Thymus (tissue), 11 donors: ENCODE measurements at regions not wholly inside any gene's neighbourhood (a gene's known extent, or its start where the extent isn't known, plus 50 kb on each side); places are given as distances from the start of the nearest gene placed in this dataset.

Experiments
- DNase-seq, 9 donors: peaks; one replicate each; pipeline ENCODE4 v3.0.0-alpha.2; 2013; ENCODE audit warnings: low spot score in 9 of 9, low read depth in 6 of 9, missing footprints in 1 of 9
- H3K27ac ChIP-seq, 2 donors: one replicate each; pipeline ENCODE4 v1.5.1; 2013; ENCODE audit warnings: control low read depth in 1 of 2, low read depth in 1 of 2, low read length in 1 of 2, mild to moderate bottlenecking in 1 of 2, moderate library complexity in 1 of 2
- H3K27me3 ChIP-seq, 2 donors: one replicate each; pipeline ENCODE4 v1.5.1; 2013; ENCODE audit warnings: low read length in 1 of 2; ENCODE audit not compliant: control insufficient read depth in 2 of 2, insufficient read depth in 1 of 2
- H3K36me3 ChIP-seq, 2 donors: one replicate each; pipeline ENCODE4 v1.5.1; 2013; ENCODE audit warnings: low read length in 1 of 2, mild to moderate bottlenecking in 1 of 2, moderate library complexity in 1 of 2; ENCODE audit not compliant: control insufficient read depth in 2 of 2, insufficient read depth in 2 of 2
- H3K4me1 ChIP-seq, 2 donors: one replicate each; pipeline ENCODE4 v1.5.1; 2013; ENCODE audit warnings: low read length in 2 of 2; ENCODE audit not compliant: control insufficient read depth in 2 of 2, insufficient read depth in 2 of 2
- H3K4me3 ChIP-seq, 2 donors: one replicate each; pipeline ENCODE4 v1.5.1; 2013; ENCODE audit warnings: low read length in 2 of 2, control low read depth in 1 of 2, mild to moderate bottlenecking in 1 of 2
- H3K9me3 ChIP-seq, 2 donors: one replicate each; pipeline ENCODE4 v1.5.1; 2013; ENCODE audit warnings: low read length in 1 of 2, mild to moderate bottlenecking in 1 of 2; ENCODE audit not compliant: control insufficient read depth in 2 of 2, insufficient read depth in 1 of 2
- WGBS: extraction: QIAGEN DNeasy Blood & Tissue Kit; methylation state at CpG from one replicate; pipeline ENCODE4 v1.1.7; 2013; 5-methylcytosine and 5-hydroxymethylcytosine counted together
- donor health status: healthy.

GRCh38 chr18:47485221-47485797 lies 233.8 kb upstream of the SKOR2 start:
- Histone ChIP-seq H3K27me3 (no peaks in the 10 kb centered on the region), H3K4me3 (no peak overlapping the region), H3K27ac (no peak overlapping the region), H3K9me3 (no peaks in the 10 kb centered on the region), H3K36me3 (no peaks in the 10 kb centered on the region), H3K4me1 (no peaks in the 10 kb centered on the region)
- DNase-seq: no peak
- 69% methylated on average over 5 of the region's 5 CpGs for WGBS

- H3K27ac ChIP-seq: no peak overlapping the region
These were observed 232.6 kb upstream of the SKOR2 start for GRCh38 chr18:47484068-47484467.

GRCh38 chr18:47480166-47480565 lies 228.7 kb upstream of the SKOR2 start:
- no peaks in the 10 kb centered on the region for H3K9me3 ChIP-seq
- no peaks in the 10 kb centered on the region for H3K36me3 ChIP-seq
- no peaks in the 10 kb centered on the region for H3K27me3 ChIP-seq
- no peak overlapping the region for H3K4me3 ChIP-seq
- H3K4me1 ChIP-seq: no peaks in the 10 kb centered on the region
- 84% methylated on average over 4 of the region's 4 CpGs for WGBS
- no peak overlapping the region for H3K27ac ChIP-seq
- no peak for DNase-seq

More at GRCh38 chr18:47484068-47484467, 232.6 kb upstream of the SKOR2 start:
- Histone ChIP-seq H3K4me3 (no peak overlapping the region), H3K36me3 (no peaks in the 10 kb centered on the region), H3K27me3 (no peaks in the 10 kb centered on the region), H3K4me1 (no peaks in the 10 kb centered on the region), H3K9me3 (no peaks in the 10 kb centered on the region)
- no peak for DNase-seq
- 66% methylated on average over 2 of the region's 2 CpGs for WGBS

GRCh38 chr18:47471784-47472183 lies 220.3 kb upstream of the SKOR2 start:
- H3K9me3 ChIP-seq: no peaks in the 10 kb centered on the region
- DNase-seq: no peak
- no peaks in the 10 kb centered on the region for H3K36me3 ChIP-seq
- no peaks in the 10 kb centered on the region for H3K4me1 ChIP-seq
- no peak overlapping the region for H3K27ac ChIP-seq
- H3K4me3 ChIP-seq: no peak overlapping the region
- WGBS: 90% methylated on average over 2 of the region's 2 CpGs
- no peaks in the 10 kb centered on the region for H3K27me3 ChIP-seq

- WGBS: 85% methylated on average over 2 of the region's 2 CpGs
- Histone ChIP-seq H3K4me1 (no peaks in the 10 kb centered on the region), H3K36me3 (no peaks in the 10 kb centered on the region), H3K9me3 (no peaks in the 10 kb centered on the region), H3K27me3 (no peaks in the 10 kb centered on the region), H3K27ac (no peak overlapping the region), H3K4me3 (no peak overlapping the region)
- no peak for DNase-seq
These were observed 219.5 kb upstream of the SKOR2 start for GRCh38 chr18:47470941-47471340.

GRCh38 chr18:47469576-47469975 lies 218.1 kb upstream of the SKOR2 start:
- Histone ChIP-seq H3K4me1 (no peaks in the 10 kb centered on the region), H3K4me3 (no peak overlapping the region), H3K27ac (no peak overlapping the region), H3K27me3 (no peaks in the 10 kb centered on the region), H3K9me3 (no peaks in the 10 kb centered on the region), H3K36me3 (no peaks in the 10 kb centered on the region)
- WGBS: 76% methylated on average over 2 of the region's 2 CpGs
- no peak for DNase-seq

- no peak overlapping the region for H3K27ac ChIP-seq
- H3K27me3 ChIP-seq: no peaks in the 10 kb centered on the region
- DNase-seq: no peak
- no peak overlapping the region for H3K4me3 ChIP-seq
- no peaks in the 10 kb centered on the region for H3K36me3 ChIP-seq
- no peaks in the 10 kb centered on the region for H3K4me1 ChIP-seq
- H3K9me3 ChIP-seq: no peaks in the 10 kb centered on the region
- 91% methylated on average over 2 of the region's 2 CpGs for WGBS
These were observed 210.5 kb upstream of the SKOR2 start for GRCh38 chr18:47461977-47462376.

- H3K9me3 ChIP-seq: no peaks in the 10 kb centered on the region
- no peak overlapping the region for H3K4me3 ChIP-seq
- no peaks in the 10 kb centered on the region for H3K36me3 ChIP-seq
- no peak overlapping the region for H3K27ac ChIP-seq
- H3K27me3 ChIP-seq: no peaks in the 10 kb centered on the region
- no peaks in the 10 kb centered on the region for H3K4me1 ChIP-seq
- WGBS: 81% methylated on average over 6 of the region's 6 CpGs
- no peak for DNase-seq
These were observed 210.0 kb upstream of the SKOR2 start for GRCh38 chr18:47461406-47461948.

GRCh38 chr18:47458483-47458882 lies 207.0 kb upstream of the SKOR2 start:
- no peaks in the 10 kb centered on the region for H3K36me3 ChIP-seq
- H3K4me1 ChIP-seq: no peaks in the 10 kb centered on the region
- H3K27ac ChIP-seq: no peak overlapping the region
- DNase-seq: no peak
- no peaks in the 10 kb centered on the region for H3K27me3 ChIP-seq
- H3K4me3 ChIP-seq: no peak overlapping the region
- no peaks in the 10 kb centered on the region for H3K9me3 ChIP-seq
